PC-3 (cell line): ENCODE measurements at regions not wholly inside any gene's neighbourhood (a gene's known extent, or its start where the extent isn't known, plus 50 kb on each side); places are given as distances from the start of the nearest gene placed in this dataset.

Experiments used
- CTCF ChIP-seq: fragments of 300-600 bp; sonication (generic); conservative IDR thresholded peaks from 2 replicates; pipeline ENCODE4 v1.5.1; 2017; ENCODE audit warnings: antibody characterized with exemption, low read depth, mild to moderate bottlenecking, low read length
- EZH2 ChIP-seq: fragments of 300-600 bp; sonication (generic); IDR thresholded peaks from one replicate; pipeline ENCODE4 v1.6.1; 2017; ENCODE audit warnings: antibody characterized with exemption, mild to moderate bottlenecking, low read length; ENCODE audit not compliant: unreplicated experiment

GRCh38 chr9:12889402-12890106 is 114.7 kb downstream of the LURAP1L start:
- TF ChIP-seq CTCF, result no peak
- no peak for TF ChIP-seq EZH2
